ENCODE measurements at regions not wholly inside any gene's neighbourhood (a gene's known extent, or its start where the extent isn't known, plus 50 kb on each side); places are given as distances from the start of the nearest gene placed in this dataset.

DNA sequence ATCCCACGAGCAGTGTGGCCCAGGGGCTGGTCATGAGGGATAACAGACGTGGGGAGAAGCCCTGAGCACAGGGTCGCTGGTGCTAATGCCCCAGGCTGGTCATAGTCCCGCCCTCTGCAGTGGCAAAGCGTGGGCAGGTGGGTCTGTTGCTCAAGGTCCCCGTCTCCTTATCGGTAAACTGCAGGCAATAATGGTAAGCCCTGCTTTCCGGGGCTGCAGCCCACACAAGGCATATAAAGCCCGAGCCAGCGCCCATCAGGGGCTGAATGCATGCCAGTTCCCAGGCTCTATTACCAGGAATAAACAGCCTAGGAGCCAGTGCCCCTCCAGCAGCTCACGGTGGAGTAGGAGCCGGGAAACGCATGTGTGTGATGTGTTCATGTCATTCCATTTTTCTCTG is 261.0 kb downstream of the BRD1 start:
- DNase-seq = no peak

DNA sequence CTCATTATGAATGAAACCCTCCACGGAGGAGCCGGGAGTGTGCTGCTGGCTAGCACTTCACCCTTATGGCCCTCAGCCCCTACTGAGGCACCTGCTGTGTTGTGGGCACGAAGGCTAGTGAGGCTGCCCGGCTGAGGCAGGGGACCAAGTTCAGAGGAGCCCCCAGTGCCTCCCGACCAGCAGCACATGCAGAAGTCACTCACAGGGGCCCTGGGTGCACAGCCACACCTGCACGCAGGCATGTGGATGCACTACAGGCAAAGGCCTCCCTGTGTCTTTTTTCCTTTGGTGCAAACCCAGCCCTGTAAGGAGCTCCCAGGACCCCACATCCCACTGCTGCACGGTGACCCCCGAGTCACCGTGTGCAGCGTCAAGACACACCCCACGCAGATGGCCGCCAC is 261.5 kb downstream of the BRD1 start:
- no peak for DNase-seq

DNA sequence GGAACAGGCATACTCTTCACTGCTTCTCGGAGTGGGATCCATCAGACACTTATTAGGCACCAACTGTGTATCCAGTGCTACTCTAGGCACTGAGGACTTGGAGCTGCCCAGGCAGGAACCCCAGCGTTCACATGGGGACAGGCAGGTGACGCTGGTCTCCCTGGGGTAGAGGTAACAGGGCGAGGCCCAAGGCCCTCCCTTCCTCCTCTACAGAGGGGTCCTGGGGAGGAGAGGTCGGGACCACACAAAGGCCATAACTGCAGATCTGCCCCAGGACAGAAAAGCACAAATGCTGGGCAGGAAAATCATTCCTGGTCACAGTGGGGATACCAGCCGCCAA is 262.2 kb downstream of the BRD1 start:
- no peak for DNase-seq

DNA sequence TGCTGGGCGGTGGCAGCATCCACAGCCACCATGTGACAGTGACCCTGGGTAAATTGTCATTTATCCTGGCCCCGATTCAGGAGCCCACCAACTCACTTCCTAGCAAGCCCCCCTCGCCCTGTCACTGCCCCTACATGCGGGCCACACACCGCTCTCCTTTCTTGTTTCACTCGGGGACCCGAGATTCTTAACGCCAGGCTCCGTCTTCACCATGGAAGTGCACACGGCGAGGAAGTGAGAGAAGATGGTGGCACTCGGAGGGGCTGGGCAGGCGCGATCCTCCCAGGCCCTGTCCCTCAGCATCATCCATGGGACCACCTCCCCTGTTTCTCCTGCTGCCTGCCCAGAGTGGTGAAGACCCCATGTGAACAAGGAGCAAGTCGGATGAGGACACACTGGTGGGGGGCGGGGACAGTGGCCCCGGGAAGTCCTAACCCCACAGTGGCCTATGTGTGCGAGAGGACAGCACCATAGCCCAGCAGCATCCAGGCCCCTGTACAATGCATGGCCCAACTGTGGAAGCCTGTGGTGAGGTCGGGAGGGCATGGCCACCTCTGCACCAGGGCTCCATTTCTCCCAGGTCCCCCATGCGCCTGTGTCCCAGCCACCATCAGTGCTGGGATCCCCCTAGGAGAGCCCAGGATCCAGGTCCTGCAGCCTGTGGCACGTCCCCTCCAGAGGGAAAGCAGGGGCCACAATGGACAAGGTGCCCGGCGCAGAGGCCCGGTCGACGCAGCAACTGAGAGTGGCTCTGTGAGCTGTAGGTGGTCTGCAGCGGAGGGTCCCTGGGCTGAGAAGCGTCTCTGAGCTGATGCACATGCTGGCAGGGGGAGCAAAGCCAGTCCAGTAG is 262.8 kb downstream of the BRD1 start:
- no peak for DNase-seq

DNA sequence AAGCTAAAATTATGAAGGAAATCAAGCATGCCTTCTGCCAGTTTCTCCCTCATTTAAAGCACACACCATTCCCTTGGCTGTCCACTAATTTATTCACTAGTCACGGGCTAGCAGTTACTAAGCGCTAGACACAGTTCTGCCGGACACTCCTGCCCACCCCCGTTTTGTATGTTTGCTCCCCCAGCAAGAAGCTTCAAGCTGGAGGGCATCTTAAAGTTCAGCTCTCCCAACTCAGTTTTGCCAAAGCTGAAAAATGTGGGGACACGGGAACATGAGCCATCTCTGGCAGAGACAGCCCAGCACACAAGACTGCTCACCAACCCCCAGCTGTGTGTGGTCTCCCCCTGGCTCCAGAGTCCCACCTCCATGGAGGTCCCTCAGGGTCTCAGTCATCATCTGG is 263.6 kb downstream of the BRD1 start:
- DNase-seq = no peak

DNA sequence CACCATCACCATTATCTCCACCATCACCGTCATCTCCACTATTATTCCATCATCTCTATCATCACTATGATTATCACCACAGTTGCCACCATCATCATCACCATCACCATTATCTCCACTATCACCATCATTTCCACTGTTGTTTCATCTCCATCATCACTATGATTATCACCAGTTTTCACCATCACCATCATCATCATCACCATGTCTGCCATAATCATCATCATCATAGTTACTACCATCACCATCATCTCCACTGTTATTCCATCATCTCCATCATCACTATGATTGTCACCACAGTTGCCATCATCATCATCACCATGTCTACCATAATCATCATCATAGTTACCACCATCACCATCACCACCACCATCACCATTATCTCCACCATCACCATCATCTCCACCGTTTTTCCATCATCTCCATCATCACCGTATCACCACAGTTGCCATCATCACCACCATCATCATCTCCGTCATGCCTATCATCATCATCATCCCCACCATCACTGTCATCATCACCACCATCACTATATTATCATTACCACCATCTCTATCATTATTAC is 264.9 kb downstream of the BRD1 start:
- DNase-seq = no peak

DNA sequence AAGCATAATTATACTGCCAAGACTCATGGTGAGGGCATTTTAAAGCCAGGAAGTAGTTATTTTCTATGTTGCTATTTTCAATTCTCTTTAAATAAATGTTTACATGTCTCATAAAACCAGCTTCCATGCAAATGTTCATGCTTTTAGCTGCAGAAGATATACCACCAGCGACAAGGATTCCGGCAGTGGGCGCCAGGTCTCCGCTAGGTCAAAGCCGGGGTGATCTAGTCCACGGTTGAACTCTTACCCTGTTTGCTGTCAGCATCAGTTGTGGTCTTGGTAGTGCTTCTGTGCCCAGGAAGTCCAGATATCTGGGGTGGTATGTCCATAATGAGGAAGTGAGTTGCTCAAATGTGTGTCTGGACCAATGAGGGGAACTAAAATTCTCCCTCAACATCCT is 265.7 kb downstream of the BRD1 start:
- DNase-seq = no peak

DNA sequence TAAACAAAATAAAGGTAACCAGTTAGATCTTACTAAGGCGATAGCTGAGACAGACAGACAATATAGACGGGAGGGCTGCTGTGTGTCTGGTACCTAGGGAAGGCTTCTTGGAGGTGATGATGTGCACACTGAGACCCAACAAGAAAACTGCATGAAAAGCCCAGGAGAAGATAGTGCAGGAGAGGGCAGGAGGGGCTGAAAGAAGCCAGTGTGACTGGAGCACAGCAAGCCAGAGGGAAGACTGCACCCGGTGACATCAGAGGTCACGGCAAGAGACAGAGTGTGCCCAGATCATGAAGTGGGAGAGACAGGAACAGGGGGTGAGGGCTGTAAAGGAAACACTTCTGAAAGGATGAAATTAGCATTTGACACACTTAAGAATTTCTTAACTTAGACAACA is 266.3 kb downstream of the BRD1 start:
- DNase-seq = no peak

DNA sequence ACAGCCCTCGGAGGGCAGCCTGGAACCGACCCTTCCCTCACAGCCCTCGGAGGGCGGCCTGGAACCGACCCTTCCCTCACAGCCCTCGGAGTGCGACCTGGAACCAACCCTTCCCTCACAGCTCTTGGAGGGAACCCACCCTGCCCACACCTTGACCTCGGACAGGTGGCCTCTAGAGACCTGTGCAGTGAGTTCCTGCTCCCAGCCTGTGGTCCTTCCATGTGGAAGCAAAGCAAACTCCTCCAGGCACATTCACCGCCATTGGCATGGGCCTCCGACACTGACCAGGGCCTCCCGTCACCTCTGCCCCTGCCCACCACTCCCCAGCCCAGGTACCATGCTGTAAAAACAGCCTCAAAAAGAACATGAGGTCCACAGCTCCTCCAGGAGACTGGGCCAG is 272.1 kb downstream of the BRD1 start:
- DNase-seq = no peak

DNA sequence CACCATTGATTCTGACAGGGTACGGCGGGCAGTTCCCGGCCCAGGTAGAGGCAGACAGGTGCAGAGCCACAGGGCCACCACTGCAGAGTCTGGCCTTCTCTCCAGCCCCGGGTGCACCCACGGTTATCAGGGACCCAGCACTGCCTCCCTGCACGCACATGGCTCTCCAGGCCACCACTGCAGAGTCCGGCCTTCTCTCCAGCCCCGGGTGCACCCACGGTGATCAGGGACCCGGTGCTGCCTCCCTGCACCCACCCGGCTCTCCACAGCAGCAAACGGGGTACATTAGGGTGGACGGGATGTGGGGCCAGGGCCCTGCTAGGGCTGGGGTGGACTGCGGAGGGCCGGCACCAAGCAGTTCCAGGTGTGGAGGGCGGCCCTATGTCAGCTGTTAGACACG is 272.9 kb downstream of the BRD1 start:
- DNase-seq = no peak

DNA sequence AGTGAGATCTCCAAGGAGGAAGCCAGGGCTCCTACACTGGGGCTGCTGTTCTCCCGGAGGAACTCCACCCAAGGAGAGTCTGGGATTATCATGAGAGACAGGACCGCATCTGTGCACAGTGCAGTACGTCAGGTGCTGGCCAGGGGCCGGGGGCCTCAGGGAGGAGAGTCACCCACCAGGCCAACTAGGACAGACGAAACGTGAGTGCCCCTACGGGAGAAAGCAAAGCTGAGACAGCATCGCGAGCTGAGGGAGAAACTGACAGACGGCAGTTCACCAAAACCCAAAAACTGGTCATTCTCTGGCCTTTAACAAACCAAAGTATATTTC is 273.4 kb downstream of the BRD1 start:
- DNase-seq = no peak

DNA sequence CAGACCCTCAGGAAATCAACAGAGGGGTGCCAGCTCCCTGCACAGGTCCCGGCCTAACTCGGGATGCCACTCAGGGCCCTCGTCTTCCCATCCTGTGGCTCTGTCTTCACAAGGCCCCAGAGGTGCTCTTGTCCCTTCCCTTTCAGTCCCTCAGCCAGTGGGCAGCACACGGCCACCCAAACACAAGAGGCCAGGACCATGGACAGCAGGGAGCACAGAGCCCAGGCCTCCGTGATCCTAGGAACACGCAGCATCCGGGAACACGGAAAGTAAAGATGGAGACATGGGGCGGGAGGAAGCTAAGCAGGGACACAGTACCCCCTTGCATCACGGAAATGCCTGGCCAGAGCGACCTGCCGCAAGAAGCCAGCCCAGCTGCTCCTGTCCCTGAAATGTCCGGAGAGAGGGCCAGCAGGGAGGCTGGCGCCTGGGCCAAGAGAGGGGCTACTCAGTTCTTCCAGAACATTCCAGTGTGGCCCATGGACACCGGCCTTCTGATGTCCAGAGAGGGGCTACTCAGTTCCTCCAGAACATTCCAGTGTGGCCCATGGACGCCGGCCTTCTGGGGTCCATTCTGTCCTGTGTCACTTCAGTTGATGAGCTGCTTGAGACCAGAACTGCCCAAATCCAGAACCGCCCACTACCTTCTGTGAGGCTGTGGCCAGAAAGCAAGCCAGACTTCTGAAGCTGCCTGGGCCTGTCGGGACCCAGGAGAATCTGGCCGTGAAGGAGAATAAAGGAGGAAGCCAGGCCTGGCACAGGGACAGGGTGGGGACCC is 274.0 kb downstream of the BRD1 start:
- no peak for DNase-seq

DNA sequence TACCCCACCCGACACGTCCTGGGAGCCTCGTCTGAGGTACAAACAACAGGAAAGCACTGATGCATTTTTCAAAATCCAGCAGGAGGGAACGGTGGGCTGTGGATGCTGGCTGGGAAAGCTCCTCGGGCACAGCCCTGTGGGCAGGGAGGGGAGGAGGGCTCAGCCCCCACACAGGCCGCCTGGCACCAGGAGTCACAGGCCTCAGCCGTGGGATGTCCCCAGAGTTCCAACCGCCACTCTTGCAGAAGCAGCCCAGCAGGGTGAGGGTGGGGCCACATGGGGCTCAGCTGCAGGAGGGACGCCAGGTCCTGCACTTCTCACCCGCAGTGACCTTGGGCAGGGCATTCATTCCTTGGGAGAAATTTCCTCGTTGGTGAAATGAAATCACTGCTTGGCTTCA is 274.6 kb downstream of the BRD1 start:
- DNase-seq = no peak

DNA sequence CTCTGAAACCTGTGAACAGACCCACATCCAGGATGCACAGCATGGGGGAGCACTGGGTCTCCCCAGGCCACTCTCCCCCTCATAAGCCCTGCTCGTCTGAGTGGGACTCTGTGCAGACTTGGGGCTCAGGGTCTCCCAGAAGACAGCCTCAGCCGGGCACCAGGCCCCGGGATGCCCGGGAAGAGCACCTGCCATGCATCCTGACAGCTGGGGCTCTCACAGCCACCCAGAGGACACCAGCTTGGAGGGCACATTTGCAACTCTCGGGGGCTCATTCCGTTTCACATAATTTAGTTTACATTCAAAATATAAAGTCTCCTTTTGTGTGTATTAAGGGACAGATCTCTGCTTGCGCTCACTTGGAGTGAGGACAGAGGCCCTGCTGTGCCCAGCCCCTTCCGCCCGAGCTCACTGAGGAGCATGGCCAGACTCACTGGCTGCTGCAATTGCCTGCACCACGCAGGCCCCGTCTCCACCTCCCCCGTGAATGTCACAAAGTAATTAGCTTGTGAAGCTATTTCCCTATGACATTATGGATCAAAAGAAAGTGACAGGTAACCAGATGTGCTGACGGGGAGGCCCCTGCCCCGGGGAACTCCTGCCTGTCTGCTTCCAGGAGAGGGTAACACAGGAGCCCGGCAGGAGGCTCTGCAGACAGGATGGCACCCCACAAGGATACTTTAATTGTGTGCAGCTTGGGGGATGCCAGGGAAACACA is 275.6 kb downstream of the BRD1 start:
- no peak for DNase-seq

DNA sequence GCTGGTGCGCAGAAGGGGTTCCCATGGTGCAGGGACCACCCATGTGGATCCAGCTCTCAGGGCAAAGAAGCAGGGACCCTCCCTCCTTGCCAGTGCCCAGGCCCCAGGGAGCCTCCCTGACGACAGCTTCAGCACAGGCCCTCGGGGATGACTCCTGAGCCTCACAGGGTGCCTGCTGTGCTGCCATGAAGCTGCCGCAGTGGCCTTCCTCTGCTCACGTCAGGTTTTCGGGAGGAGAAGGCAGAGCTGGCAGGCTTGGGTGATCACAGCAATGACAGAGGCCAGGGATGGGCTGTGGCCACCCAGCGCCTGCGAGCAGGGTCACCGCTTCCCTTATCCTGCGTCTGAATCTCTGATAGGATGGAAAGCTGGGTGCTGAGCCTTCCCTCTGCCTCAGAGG is 276.2 kb downstream of the BRD1 start:
- DNase-seq = no peak

DNA sequence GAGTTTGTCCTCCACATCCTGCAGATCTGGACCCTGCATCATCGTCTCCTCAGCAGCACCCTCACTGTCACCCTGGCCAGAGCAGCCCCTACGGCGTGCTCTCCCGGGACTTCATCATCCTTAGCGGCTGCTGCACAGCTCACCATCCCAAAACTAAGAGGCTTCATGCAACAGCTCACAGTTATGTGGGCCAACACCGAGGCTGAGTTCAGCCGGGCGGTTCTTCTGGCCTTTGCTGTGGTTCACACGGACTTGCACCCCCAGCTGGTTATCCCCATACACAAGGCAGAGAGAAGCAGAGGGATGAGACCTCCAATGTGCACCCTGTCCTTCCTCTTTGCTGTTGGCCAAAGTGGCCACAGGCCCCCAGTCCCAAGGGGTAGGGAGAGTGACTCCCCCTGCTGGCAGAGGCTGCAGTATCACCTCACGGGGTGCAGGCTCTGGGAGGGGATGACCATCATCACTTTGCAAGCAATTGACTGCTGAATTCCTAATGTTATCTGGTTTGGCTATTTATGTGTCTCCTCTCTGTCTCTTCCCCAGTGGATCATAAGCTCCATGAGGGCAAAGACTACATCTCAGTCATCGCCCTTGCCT is 276.8 kb downstream of the BRD1 start:
- DNase-seq = no peak

DNA sequence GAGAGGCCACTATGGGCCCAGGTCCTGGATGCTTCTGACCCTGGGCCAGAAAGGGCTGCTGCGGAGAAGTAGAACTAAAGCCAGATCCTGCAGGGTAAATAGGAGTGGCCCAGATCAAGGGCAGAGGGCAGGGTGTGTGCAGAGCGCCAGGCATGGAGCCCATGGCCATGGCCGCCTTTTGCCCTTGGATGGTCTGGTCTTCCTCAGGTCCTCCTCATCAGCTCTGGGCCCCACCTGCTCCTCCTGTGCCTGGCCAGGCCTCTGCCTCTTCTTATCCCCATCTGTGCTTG is 277.6 kb downstream of the BRD1 start:
- no peak for DNase-seq

DNA sequence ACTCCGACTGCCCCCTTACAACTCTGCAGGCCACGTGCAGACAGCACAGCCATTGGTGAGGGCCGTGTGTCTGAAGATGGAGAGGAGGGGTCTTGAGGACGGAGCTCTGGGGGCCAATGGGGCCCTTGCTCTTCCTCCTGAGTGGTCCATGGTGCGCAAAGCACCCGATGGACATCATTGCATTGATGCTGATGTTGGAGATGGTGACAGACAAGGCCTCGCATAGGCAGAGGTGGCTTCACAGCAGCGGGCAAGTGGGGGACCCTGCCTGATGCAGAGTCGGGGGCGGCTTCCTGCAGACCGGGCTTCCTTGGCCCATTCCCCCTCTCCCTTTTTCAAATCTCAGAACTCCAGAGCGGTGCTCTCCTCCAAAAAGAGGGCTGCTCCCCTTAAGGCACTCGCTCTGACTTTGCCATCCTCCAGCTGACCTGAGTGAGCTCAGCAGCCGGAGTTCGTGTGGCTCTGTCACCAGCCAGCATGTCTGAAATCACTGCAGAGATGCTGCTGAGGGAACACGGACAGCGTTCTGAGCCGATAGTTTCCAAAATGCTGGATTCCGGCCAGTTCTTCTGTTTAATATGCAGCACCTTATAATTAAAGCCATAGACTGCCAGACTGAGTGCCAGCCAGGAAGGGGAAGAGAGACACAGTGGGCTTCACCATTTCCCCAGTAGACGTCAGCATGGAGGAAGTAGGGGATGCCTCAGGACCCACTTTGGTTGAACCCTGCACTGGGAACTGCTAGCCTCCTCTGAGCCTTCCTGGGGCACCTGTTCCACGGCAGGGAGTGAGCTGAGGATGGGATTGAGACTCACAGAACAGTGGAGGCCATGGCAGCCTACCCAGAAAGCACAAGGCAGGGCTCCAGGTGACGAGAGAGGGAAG is 278.2 kb downstream of the BRD1 start:
- DNase-seq = no peak

DNA sequence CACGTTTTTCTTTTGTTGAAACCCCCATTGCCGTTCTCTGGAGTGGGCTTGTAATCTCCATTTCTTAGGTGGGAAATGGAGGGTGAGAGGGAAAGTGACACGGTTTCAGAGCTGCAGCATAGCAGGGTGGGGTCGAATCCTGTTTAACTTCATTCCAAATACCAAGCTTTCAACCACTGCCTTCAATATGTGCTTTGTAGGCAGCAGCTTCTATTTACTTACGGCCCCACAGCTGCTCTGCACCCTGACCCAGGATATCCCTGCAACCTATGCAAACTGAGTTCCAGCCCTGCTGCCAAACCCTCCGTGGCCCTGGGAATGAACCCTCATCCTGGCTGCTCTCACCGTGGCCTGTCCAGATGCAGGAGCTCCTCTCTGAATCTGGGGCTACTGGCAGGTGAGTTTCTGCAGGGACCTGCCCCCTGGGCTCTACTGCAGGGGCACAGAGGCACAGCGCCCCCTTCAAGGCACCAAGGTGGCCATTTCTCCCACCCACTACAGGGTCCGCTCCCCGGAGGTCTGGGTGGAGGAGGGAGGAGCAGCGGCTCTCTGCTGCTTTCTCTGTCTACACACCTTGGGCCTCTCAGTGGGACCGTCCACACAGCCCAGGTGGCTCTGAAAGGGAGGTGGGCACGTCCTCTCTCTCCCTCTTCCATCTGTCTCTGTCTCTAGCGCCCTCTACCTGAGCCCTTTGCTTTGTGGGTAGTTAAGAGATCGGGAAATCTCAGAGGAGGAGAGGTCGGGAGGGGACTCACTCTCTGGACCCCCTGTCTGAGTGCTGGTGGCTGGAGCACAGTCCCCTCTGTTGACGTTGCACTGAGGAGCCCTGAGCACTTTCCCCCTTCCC is 279.1 kb downstream of the BRD1 start:
- no peak for DNase-seq

DNA sequence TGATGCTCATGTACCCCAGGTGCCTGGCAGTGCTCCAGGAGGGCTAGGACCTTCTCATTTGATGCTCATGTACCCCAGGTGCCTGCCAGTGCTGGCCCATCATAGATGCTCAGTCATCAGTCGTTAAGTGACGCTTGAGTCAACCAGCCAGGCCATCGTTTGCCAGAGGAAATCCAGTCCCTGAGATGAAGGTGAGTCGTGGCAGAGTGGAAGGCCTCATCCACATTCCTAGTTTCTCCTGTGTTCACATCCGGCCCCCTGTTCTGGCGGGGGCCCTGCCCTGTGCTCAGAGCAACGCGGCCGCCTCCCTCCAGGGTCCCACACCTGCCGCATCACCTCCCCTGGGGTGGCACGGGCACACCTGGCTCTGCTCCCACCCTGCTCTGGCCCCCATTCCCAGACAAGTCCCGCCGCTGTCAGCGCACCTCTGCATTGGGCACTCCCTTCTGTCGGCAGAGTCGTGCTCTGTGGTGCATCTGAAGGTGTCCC is 279.9 kb downstream of the BRD1 start:
- DNase-seq = no peak

All from skin of body (tissue), 1 donor.